Naive thymus-derived CD4-positive, alpha-beta T cell (primary cell): ENCODE measurements at regions not wholly inside any gene's neighbourhood (a gene's known extent, or its start where the extent isn't known, plus 50 kb on each side); places are given as distances from the start of the nearest gene placed in this dataset.

ENCODE experiments used
- ATAC-seq: fragments of 150-1000 bp; cut with Tn5 transposase; 2 replicates; pipeline ENCODE4 v1.10.0; 2021; ENCODE audit warnings: mild to moderate bottlenecking, moderate library complexity
- CTCF ChIA-PET: fragments of 350-600 bp; sonication (Branson Sonifier 250); formaldehyde crosslinking; loops from one replicate; lab custom pipeline; 2021; ENCODE audit warnings: antibody characterized with exemption; lab: Charles Lee
- POLR2A ChIA-PET: fragments of 350-600 bp; sonication (Branson Sonifier 250); formaldehyde crosslinking; loops from one replicate; lab custom pipeline; 2021; ENCODE audit warnings: antibody characterized with exemption, inconsistent platforms; lab: Charles Lee
- DNase-seq, 9 donors: peaks; one replicate each; pipeline versions ENCODE4 v3.0.0 to v3.0.0-alpha.2; 2020 to 2022; ENCODE audit warnings: mixed read lengths in 1 of 9
- H3K27ac ChIP-seq: one replicate; pipeline ENCODE4 v1.7.0; 2013; ENCODE audit warnings: mild to moderate bottlenecking, low read depth, low read length, moderate library complexity
- H3K27me3 ChIP-seq, 2 donors: one replicate each; pipeline ENCODE4 v1.7.0; 2013; ENCODE audit warnings: low read length in 2 of 2, mild to moderate bottlenecking in 2 of 2, moderate library complexity in 2 of 2; ENCODE audit not compliant: control insufficient read depth in 2 of 2, insufficient read depth in 2 of 2
- H3K36me3 ChIP-seq, 3 experiments: 1 replicate in 2 of 3; 2 replicates in 1 of 3; pipeline ENCODE4 v1.7.0; 2013; ENCODE audit warnings: low read length in 3 of 3, mild to moderate bottlenecking in 3 of 3, moderate library complexity in 1 of 3; ENCODE audit not compliant: insufficient read depth in 3 of 3, control insufficient read depth in 2 of 3
- H3K4me1 ChIP-seq, 2 donors: one replicate each; pipeline ENCODE4 v1.7.0; 2013; ENCODE audit warnings: low read length in 2 of 2, mild to moderate bottlenecking in 2 of 2, moderate library complexity in 1 of 2; ENCODE audit not compliant: control insufficient read depth in 2 of 2, insufficient read depth in 2 of 2
- H3K4me3 ChIP-seq: 2 replicates; pipeline ENCODE4 v1.7.0; 2013; ENCODE audit warnings: mild to moderate bottlenecking, low read length
- H3K9me3 ChIP-seq, 3 experiments: 1 replicate in 2 of 3; 2 replicates in 1 of 3; pipeline ENCODE4 v1.7.0; 2013; ENCODE audit warnings: low read length in 3 of 3; ENCODE audit not compliant: control insufficient read depth in 2 of 3
- H3K27ac Mint-ChIP-seq, 9 donors: one replicate each; pipeline ENCODE4 v1.8.0; 2020 to 2022; ENCODE audit warnings: mixed read lengths in 9 of 9, mild to moderate bottlenecking in 8 of 9, moderate library complexity in 5 of 9, inconsistent platforms in 2 of 9
- H3K27me3 Mint-ChIP-seq, 5 donors: one replicate each; pipeline ENCODE4 v1.8.0; 2021 to 2022; ENCODE audit warnings: mixed read lengths in 5 of 5, mild to moderate bottlenecking in 1 of 5
- H3K36me3 Mint-ChIP-seq, 5 donors: one replicate each; pipeline ENCODE4 v1.8.0; 2020 to 2022; ENCODE audit warnings: mixed read lengths in 5 of 5, mild to moderate bottlenecking in 3 of 5, inconsistent platforms in 1 of 5
- H3K4me1 Mint-ChIP-seq, 7 donors: one replicate each; pipeline ENCODE4 v1.8.0; 2020 to 2022; ENCODE audit warnings: mixed read lengths in 7 of 7, mild to moderate bottlenecking in 3 of 7, inconsistent platforms in 1 of 7
- H3K4me3 Mint-ChIP-seq, 10 donors: one replicate each; pipeline ENCODE4 v1.8.0; 2020 to 2022; ENCODE audit warnings: mild to moderate bottlenecking in 10 of 10, mixed read lengths in 10 of 10, moderate library complexity in 6 of 10, inconsistent platforms in 2 of 10
- H3K9me3 Mint-ChIP-seq, 11 donors: one replicate each; pipeline ENCODE4 v1.8.0; 2020 to 2022; ENCODE audit warnings: mixed read lengths in 11 of 11, mild to moderate bottlenecking in 4 of 11, inconsistent platforms in 1 of 11, moderate library complexity in 1 of 11
- intact Hi-C, 2 donors: fragments of 100-400 bp; cut with micrococcal nuclease; formaldehyde crosslinking; loops; one replicate each; pipeline ENCODE4 v1.15.1; 2023

DNA sequence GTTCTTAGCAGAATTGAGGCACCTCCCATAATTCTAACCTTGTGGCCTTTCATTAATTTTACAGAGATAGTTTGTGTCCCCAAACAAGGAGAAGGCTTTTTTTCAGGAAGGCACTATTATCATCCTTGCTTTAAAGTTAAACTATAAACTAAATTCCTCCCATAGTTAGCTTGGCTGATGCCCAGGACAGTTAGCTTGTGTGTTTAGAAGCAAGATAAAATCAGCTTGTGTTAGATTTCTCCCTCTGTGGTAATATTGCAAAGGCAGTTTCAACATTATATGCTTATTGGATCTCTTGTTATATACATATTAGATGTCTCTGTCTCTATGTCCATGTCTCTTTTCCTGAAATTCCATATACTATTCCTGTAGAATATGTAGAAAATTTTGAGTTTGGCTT is 342.7 kb downstream of the TBC1D4 start:
- no peak overlapping the region for H3K27ac ChIP-seq
- no peak overlapping the region for H3K4me3 ChIP-seq
- peaks cover 0 to 4% (median 0%) of the 10 kb centered on the region in 5 donors for H3K36me3 Mint-ChIP-seq
- H3K4me1 ChIP-seq: no peaks in the 10 kb centered on the region
- peaks cover 0 to 45% (median 19%) of the 10 kb centered on the region in 11 donors for H3K9me3 Mint-ChIP-seq
- no peak for ATAC-seq
- peaks cover 0 to 24% (median 17%) of the 10 kb centered on the region in 5 donors for H3K27me3 Mint-ChIP-seq
- no peaks in the 10 kb centered on the region for H3K27me3 ChIP-seq
- no peak overlapping the region for H3K27ac Mint-ChIP-seq
- no peaks in the 10 kb centered on the region for H3K4me1 Mint-ChIP-seq
- intact Hi-C loops: no loop called here
- DNase-seq: no peak
- ChIA-PET CTCF (no interaction called here), POLR2A (no interaction called here)
- no peaks in the 10 kb centered on the region for H3K36me3 ChIP-seq
- H3K9me3 ChIP-seq: peaks cover 0 to 3% (median 0%) of the 10 kb centered on the region in 3 experiments
- no peak overlapping the region for H3K4me3 Mint-ChIP-seq

DNA sequence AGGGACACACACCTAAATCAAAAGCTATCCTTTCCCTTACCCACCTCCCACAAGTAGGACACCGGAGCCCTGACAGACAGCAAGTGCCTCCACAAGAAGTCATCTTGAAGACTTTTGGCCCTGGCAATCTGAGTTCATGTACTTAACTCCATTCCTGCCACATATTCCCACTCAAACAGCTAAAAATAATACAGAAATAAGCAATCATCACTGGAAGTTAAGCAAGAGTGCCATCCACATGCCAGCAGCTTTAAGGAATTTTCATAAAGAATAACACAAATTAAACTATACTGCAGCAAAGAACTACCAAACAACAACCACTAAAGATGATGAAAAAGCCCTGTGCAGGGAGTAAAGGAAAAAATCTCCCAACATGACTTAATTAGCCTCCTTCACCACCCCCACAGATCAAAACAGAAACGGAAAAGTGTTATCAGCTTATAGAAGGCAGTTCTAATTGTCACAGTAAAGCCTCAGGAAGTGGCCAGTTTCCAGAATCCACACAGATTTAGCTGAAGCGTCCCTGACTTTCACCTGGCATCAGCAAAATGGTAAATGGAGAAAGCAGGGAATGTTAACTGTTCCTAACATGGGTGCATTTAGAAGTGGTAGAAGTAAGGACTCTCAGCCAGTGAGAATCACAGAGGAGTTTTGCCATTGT is 343.9 kb downstream of the TBC1D4 start:
- ChIA-PET POLR2A (no interaction called here), CTCF (interaction anchor here (0.7 kb wide), 1 partner anchor 201 kb away, joined by 3 read pairs; no protein-coding TSS in a partner anchor)
- H3K9me3 ChIP-seq: peaks cover 0 to 3% (median 0%) of the 10 kb centered on the region in 3 experiments
- peaks cover 0 to 50% (median 19%) of the 10 kb centered on the region in 11 donors for H3K9me3 Mint-ChIP-seq
- H3K4me1 ChIP-seq: no peaks in the 10 kb centered on the region
- H3K27ac Mint-ChIP-seq: no peak overlapping the region
- H3K27me3 ChIP-seq: no peaks in the 10 kb centered on the region
- no peaks in the 10 kb centered on the region for H3K4me1 Mint-ChIP-seq
- no peak overlapping the region for H3K27ac ChIP-seq
- no peaks in the 10 kb centered on the region for H3K36me3 ChIP-seq
- ATAC-seq: no peak
- no peak for DNase-seq
- H3K4me3 Mint-ChIP-seq: no peak overlapping the region
- peaks cover 0 to 4% (median 0%) of the 10 kb centered on the region in 5 donors for H3K36me3 Mint-ChIP-seq
- H3K4me3 ChIP-seq: no peak overlapping the region
- peaks cover 0 to 33% (median 16%) of the 10 kb centered on the region in 5 donors for H3K27me3 Mint-ChIP-seq
- intact Hi-C loops: no loop called here

DNA sequence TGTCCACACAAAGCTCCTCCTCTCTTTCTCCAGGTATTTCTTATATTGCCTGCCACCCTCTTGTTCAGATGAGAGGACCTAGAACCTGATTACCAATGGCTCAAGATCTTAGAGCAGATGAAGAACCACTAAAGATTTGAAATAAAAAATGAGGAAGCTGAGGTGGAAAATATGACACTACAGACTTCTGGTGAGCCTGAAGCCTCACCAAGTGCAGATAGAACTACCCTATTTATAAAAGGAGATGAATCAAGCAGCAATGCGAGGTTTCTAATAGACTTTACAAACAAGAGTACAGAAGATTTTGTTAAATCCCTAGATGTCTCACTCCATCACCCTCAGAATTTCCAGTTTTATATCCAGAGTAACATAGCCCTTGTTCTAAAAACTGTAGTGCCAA is 345.8 kb downstream of the TBC1D4 start:
- Mint-ChIP-seq H3K9me3 (peaks cover 0 to 50% (median 18%) of the 10 kb centered on the region in 11 donors), H3K4me1 (no peaks in the 10 kb centered on the region), H3K4me3 (no peak overlapping the region), H3K36me3 (peaks cover 0 to 4% (median 0%) of the 10 kb centered on the region in 5 donors), H3K27me3 (peaks cover 0 to 29% (median 16%) of the 10 kb centered on the region in 5 donors), H3K27ac (no peak overlapping the region)
- ChIA-PET POLR2A (no interaction called here), CTCF (no interaction called here)
- Histone ChIP-seq H3K4me1 (no peaks in the 10 kb centered on the region), H3K27ac (no peak overlapping the region), H3K4me3 (no peak overlapping the region), H3K27me3 (no peaks in the 10 kb centered on the region), H3K9me3 (peaks cover 0 to 3% (median 0%) of the 10 kb centered on the region in 3 experiments), H3K36me3 (no peaks in the 10 kb centered on the region)
- DNase-seq: no peak
- no peak for ATAC-seq
- intact Hi-C loops: no loop called here

DNA sequence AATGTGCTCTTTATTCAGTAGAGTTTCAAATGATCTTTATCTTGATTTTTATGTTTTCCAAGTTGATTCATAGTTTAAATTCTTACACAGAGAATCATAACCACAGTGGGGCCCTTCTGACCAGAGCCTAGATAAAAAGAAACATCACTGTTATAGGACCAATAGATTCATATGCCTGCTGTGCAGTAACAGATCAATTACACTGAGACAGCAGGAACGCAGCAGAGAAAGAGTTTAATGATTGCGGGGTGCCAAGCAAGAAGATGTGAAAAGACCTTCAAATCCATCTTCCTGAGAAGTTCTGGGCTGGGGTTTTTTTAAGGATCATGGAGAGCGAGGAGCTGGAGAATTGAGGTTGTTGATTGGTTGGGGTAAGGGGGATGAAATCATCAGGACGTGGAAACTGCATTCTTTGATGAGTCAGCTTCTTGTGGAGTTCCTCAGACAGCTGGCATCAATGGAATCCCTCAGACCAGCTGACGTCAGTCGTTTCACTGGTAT is 346.6 kb downstream of the TBC1D4 start:
- peaks cover 0 to 3% (median 0%) of the 10 kb centered on the region in 3 experiments for H3K9me3 ChIP-seq
- H3K27me3 Mint-ChIP-seq: peaks cover 0 to 29% (median 16%) of the 10 kb centered on the region in 5 donors
- ChIA-PET CTCF (no interaction called here), POLR2A (no interaction called here)
- H3K4me3 ChIP-seq: no peak overlapping the region
- H3K27ac ChIP-seq: no peak overlapping the region
- no peaks in the 10 kb centered on the region for H3K4me1 ChIP-seq
- ATAC-seq (no peak), DNase-seq (no peak)
- no peaks in the 10 kb centered on the region for H3K27me3 ChIP-seq
- H3K4me1 Mint-ChIP-seq: no peaks in the 10 kb centered on the region
- no peaks in the 10 kb centered on the region for H3K36me3 ChIP-seq
- H3K4me3 Mint-ChIP-seq: no peak overlapping the region
- peaks cover 0 to 50% (median 18%) of the 10 kb centered on the region in 11 donors for H3K9me3 Mint-ChIP-seq
- peaks cover 0 to 4% (median 0%) of the 10 kb centered on the region in 5 donors for H3K36me3 Mint-ChIP-seq
- H3K27ac Mint-ChIP-seq: no peak overlapping the region
- intact Hi-C loops: no loop called here

DNA sequence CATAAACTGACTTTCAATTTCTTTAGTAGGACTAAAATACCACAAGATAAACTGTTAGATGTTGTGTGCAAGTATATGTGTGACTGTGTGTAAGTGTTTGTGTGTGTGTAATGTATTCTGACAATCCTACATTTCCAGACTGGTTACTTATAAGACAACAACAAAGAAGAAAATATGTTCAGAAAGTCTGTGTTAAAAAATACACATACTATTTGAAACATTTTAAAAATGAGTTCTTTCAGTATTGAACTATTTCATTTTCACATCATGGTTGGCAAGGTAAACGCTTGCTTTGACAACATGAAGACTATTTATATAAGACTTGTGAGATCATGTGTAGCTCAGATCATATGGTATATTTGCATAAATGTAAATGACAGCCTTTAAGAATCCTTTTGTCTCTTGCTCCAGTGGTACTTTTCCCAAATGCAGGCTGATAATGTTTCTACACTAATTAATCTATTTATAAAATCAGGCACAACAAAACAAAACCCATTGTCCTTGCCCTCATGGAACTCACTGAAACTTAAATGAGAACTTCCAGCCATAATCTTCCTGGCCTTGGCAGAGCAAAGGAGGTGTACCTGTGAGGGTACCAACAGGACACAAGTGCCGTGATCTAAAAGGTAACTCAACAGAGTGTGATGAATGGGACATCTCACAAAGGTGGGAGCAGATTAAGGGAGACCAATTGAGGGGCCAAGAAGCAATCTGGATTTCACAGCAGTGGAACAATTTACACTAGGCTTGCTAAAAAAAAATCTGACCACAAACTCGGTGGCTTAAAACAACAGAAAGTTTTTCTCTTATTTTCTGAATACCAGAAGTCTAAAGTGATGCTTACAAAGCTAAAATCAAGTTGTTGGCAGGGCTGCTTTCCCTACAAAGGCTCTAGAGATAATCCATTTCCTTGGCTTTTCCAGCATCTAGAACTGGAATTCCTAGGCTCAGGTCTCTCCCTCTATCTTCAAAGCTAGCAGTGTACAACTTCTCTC is 349.0 kb downstream of the TBC1D4 start:
- no peaks in the 10 kb centered on the region for H3K9me3 ChIP-seq
- Mint-ChIP-seq H3K36me3 (peaks cover 0 to 4% (median 0%) of the 10 kb centered on the region in 5 donors), H3K27ac (no peak overlapping the region), H3K4me3 (no peak overlapping the region), H3K4me1 (no peaks in the 10 kb centered on the region), H3K9me3 (peaks cover 0 to 33% (median 8%) of the 10 kb centered on the region in 11 donors), H3K27me3 (peaks cover 0 to 23% (median 12%) of the 10 kb centered on the region in 5 donors)
- H3K4me1 ChIP-seq: no peaks in the 10 kb centered on the region
- no peaks in the 10 kb centered on the region for H3K36me3 ChIP-seq
- intact Hi-C loops: no loop called here
- ATAC-seq (no peak), DNase-seq (no peak)
- no peak overlapping the region for H3K27ac ChIP-seq
- POLR2A ChIA-PET: no interaction called here
- H3K27me3 ChIP-seq: peaks cover 0 to 2% of the 10 kb centered on the region in 2 donors
- no peak overlapping the region for H3K4me3 ChIP-seq
- CTCF ChIA-PET: no interaction called here

DNA sequence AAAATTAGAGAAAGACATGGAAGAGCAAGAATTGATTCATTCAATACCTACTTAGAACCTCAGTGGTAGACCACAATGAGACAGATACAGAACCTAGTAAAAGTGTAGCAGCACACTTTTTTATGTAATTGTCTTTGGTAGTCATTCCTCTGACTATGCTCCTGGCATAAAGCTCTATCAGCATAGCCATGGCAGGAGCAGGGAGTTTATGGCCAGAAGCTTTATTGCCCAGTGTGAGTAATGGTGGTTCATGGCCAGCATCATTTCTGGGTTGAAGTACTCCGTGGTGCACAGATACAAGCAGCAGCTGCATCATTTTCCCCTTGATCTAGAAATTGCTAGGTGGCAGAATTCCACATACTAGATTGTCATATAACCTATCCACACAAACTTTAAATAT is 352.6 kb downstream of the TBC1D4 start:
- ChIA-PET CTCF (no interaction called here), POLR2A (no interaction called here)
- no peaks in the 10 kb centered on the region for H3K4me1 ChIP-seq
- H3K27me3 Mint-ChIP-seq: peaks cover 0 to 17% (median 5%) of the 10 kb centered on the region in 5 donors
- H3K27ac ChIP-seq: no peak overlapping the region
- H3K27me3 ChIP-seq: peaks cover 0 to 2% of the 10 kb centered on the region in 2 donors
- H3K9me3 Mint-ChIP-seq: peaks cover 0 to 5% (median 0%) of the 10 kb centered on the region in 11 donors
- no peaks in the 10 kb centered on the region for H3K36me3 ChIP-seq
- H3K36me3 Mint-ChIP-seq: no peaks in the 10 kb centered on the region
- ATAC-seq (no peak), DNase-seq (no peak)
- H3K4me1 Mint-ChIP-seq: no peaks in the 10 kb centered on the region
- no peak overlapping the region for H3K27ac Mint-ChIP-seq
- H3K4me3 ChIP-seq: no peak overlapping the region
- intact Hi-C loops: no loop called here
- no peaks in the 10 kb centered on the region for H3K9me3 ChIP-seq
- no peak overlapping the region for H3K4me3 Mint-ChIP-seq
